Activated CD4-positive, alpha-beta T cell treated with anti-CD3 and anti-CD28 coated beads, Interleukin-2, amount 50 U/mL, for 24 hours (primary cell): ENCODE measurements at regions not wholly inside any gene's neighbourhood (a gene's known extent, or its start where the extent isn't known, plus 50 kb on each side); places are given as distances from the start of the nearest gene placed in this dataset.
A peak's percentile ranks its signal among the peaks of the same experiment; 100 is the strongest.

Experiments used
- DNase-seq, 2 donors: peaks; one replicate each; pipeline ENCODE4 v3.0.0-alpha.2; 2020; ENCODE audit warnings: low read depth in 1 of 2, low spot score in 1 of 2

GRCh38 chr16:66315210-66315825 lies 51.2 kb upstream of the CDH5 start:
- DNase-seq: peak; percentile 6 to 49

DNA sequence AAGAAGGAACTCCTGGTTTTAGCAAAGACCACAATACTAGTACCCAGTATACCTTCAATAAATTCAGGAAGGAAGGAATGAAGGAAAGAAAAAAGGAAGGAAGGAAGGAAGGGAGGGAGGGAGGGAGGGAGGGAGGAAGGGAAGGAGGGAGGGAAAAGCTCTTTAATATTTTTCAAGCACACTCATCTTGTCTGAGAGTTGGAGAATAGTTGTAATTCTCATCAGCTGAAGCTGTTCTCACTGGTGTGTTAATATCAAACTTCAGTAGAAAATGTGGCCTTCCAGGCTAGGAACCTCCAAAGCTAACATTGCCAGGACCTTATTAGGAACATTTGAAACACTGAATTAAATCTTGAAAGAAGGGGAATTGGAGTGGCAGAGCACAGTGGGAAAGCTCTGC lies 55.2 kb upstream of the CDH5 start:
- no peak for DNase-seq

GRCh38 chr16:66309215-66309807 lies 57.2 kb upstream of the CDH5 start:
- DNase-seq: no peak

DNA sequence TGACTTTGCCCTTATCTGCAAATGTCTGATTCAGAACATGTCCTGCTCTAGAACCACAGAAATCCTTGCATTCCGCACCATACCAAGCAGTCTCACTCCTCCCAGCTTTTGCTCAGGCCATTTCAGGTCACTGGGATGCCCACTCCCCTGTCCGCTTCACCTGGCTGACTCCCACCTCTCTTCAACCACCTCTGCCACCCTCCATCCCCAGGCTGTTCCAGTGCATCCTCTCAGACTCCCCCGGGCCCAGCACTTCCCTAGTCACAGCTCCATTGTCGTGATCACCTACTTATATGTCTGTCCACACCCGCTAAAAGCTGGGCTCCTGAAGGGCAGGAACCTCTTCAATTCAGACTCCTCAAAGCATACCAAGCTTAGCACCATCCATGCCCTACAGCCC lies 58.4 kb upstream of the CDH5 start:
- DNase-seq: no peak

GRCh38 chr16:66306366-66307150 lies 59.9 kb upstream of the CDH5 start:
- DNase-seq: no peak

DNA sequence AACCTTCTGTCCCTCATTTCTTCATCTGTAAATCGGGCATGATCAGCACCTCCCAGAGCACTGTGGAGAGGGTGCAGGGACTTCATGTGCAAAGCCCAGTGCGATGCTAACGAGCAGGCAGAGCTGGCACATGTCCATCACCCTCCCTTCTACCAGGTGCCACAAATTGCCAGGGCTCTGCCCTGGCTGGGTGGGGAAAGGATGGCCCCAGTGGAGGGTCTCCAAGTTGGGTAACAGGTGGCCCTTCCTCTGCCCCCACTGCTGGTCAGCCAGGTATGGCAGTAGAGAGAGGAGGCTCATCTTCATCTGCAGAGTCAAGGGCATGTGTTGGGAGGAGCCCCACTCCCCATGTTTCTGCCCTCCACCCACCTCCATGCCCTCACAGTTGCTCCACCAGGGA lies 61.5 kb upstream of the CDH5 start:
- DNase-seq: no peak

GRCh38 chr16:66304151-66304550 lies 62.3 kb upstream of the CDH5 start:
- DNase-seq: no peak

- no peak for DNase-seq
These were observed 66.0 kb upstream of the CDH5 start for GRCh38 chr16:66300501-66300900.

- no peak for DNase-seq
These were observed 66.5 kb upstream of the CDH5 start for GRCh38 chr16:66300037-66300436.

- DNase-seq: no peak
These were observed 67.1 kb upstream of the CDH5 start for GRCh38 chr16:66299349-66299748.

DNA sequence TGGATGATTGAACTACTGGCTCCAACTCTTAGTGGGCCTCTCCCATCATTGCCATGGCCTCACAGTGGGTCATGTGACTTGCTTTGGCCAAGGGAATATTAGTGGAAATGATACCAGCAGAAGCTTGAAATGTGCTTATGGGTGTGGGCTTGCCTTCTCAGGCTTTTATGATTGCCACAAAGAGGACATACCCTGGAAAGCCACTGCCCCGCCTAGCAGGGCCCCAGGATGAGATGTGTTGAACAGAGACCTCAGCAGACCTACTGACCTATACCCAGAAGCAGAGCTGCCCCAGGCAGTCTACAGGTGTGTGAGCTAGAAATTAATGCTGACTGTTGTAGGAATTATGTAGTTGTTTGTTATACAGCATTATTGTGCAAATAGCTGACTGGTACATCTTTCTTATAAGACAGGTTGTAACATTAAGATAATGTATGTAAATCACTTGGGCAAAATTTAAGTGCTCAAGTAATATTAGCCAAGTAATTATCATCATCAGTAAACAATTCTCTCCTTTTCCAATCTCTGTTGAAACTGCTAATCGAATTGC lies 67.8 kb upstream of the CDH5 start:
- DNase-seq: no peak

- no peak for DNase-seq
These were observed 68.5 kb upstream of the CDH5 start for GRCh38 chr16:66298006-66298405.

DNA sequence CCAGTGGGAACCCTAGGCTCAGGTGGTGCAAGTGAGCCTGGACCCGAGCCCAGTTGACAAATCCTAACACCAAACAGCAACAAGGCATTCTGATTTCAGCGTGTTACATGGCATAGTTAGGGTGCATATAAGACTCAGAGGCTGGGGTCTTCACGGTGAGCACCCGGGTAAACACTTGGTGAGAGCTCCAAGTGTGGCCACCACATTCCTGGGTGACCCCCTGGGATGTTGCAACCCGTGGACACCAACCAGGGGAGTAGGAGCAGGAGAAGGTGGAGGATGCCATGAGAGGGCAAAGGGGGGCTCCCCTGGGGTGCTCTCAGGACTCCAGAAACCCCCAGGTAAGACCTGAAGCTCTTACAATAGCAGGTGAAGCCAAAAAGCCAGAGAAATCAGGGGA lies 69.9 kb upstream of the CDH5 start:
- DNase-seq: no peak

DNA sequence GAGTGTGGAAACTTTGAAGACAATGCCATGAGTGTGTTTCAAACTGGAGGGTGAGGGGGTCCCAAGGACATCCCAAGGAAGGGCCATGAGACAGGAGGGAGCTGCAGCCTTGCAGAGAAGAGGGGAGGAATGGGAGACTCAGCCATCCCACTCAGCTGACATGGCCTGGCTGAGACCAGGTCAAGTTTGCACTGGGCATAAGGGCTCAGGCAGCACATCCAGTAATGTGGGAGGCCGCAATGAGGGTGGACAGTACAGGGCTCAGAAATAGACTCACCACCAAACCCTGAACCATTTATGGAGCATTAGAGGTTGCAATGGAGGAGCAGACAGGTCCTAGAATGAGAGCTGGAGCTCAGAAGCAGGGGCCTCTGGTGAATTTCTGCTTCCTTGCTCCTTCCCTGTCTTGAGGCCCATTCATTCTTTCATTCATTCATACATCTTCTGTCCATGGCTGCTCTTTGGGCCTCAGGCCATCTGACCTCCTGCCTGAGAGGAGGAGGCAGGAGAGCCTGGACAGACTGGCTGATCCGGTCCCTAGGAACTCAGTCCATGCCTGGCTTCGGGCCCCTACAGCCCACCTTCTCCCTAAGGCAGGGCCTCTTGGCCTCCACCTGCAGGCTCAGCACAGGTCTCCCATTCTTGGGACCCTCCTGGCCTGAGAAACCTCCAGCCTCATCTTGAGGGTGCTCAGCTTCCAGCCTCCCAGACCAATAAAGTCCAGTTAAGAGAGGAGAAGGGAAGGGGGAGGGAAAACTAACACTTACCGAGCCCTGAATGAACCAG lies 70.5 kb upstream of the CDH5 start:
- DNase-seq: no peak

- no peak for DNase-seq
These were observed 71.3 kb upstream of the CDH5 start for GRCh38 chr16:66295213-66295612.

- DNase-seq: no peak
These were observed 72.0 kb upstream of the CDH5 start for GRCh38 chr16:66294507-66294906.

DNA sequence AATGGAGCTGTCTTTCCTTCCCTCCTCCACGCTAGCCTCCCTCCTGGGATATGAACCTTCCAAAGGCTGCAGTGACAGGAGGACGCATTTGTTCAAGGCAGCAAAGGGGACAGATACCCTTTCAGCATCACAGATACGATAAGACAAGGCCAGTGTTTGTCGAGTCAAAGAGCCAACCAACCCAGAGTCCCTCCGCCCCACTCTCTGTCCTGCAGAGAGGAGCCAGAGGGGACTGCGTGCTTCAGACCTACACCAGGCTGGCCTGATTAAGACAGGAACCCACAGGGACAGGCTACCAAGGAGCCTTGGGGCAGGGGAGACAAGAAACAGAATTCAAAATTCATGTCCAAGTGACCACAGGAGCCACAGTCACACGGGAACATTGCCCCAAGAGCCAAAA lies 72.6 kb upstream of the CDH5 start:
- DNase-seq: no peak

- no peak for DNase-seq
These were observed 73.2 kb upstream of the CDH5 start for GRCh38 chr16:66293207-66293735.

DNA sequence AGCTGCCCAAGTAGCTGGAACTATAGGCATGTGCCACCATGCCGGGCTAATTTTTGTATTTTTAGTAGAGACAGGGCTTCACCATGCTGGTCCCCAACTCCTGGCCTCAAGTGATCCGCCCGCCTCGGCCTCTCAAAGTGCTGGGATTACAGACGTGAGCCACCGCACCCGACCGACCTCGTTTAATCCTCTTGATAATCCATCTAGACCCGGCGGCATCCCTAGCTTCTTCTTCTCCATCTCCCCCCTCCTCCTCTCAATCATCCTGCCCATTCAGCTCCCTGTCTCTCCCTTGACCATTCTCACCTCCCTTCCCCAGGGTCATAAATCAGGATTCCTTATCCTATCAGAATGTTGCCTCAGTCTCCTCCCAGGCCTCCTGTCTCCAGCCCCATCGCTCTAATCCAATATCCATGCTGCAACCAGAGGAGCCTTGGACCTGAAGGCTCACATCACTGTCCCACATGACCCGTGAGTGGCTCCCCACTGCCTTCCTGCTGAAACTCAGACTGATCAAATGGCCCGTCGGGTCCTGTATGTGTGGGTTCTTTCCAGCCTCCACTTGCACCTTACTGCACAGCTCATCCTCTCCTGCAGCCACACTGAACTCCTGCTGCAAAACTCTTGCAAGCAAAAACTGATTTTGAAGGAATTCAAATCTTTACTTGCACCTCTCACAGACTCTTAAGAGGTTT lies 74.1 kb upstream of the CDH5 start:
- DNase-seq: no peak

- no peak for DNase-seq
These were observed 74.7 kb upstream of the CDH5 start for GRCh38 chr16:66291833-66292232.

DNA sequence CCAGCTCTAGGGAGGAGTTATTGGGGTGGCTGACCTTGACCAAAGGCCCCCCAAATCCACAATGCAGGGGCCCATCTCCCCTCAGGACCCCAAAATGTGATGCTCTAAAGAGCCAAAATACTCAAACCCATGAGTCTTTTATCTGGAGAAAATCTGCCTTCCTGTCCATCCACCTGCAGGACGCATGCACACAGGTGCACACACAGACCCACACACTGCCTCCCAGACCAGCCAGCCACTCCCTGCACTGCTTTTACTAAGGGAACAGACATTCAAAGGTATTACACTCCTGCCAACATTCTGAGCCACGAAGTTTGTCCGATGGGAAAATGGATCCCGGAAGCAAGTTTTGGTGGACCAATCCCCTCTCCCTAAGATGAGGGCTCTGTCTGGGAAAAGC lies 76.1 kb upstream of the CDH5 start:
- DNase-seq: no peak
